ENCODE measurements at regions not wholly inside any gene's neighbourhood (a gene's known extent, or its start where the extent isn't known, plus 50 kb on each side); places are given as distances from the start of the nearest gene placed in this dataset.

- Histone ChIP-seq H3K9ac (ENCODE audit: extremely low read depth, insufficient read length, low read length) (no peak overlapping the region), H4K20me1 (ENCODE audit: control insufficient read depth, insufficient read depth, insufficient read length) (no peaks in the 10 kb centered on the region), H3K9me3 (ENCODE audit: control insufficient read depth, low read depth, low read length) (no peaks in the 10 kb centered on the region), H3K27ac (ENCODE audit: insufficient read length, low read depth, low read length) (no peak overlapping the region), H3K4me2 (ENCODE audit: insufficient read depth, insufficient read length, low read length) (no peak overlapping the region), H3K79me2 (ENCODE audit: insufficient read depth, low read length) (no peaks in the 10 kb centered on the region), H2BK20ac (ENCODE audit: low read depth, low read length, poor library complexity, severe bottlenecking) (no peak overlapping the region), H4K5ac (ENCODE audit: insufficient read length, low read depth, low read length) (no peak overlapping the region), H4K91ac (ENCODE audit: insufficient read length, low read depth, low read length) (no peak overlapping the region), H3K4ac (ENCODE audit: low read depth, low read length) (no peak overlapping the region), H3K27me3 (ENCODE audit: insufficient read depth, low read length) (no peaks in the 10 kb centered on the region; the same call in 1 of the 2 replicates), H3K18ac (ENCODE audit: insufficient read length, low read depth, low read length) (no peak overlapping the region), H3K14ac (ENCODE audit: insufficient read depth, low read length) (no peak overlapping the region), H3K4me1 (ENCODE audit: insufficient read depth, low read length) (no peaks in the 10 kb centered on the region), H2BK120ac (ENCODE audit: low read depth, low read length, poor library complexity, severe bottlenecking) (no peak overlapping the region), H3T11ph (ENCODE audit: low read length) (no peak overlapping the region), H3K56ac (ENCODE audit: insufficient read length, low read depth, low read length) (no peak overlapping the region), H2BK12ac (ENCODE audit: insufficient read length, low read depth, low read length) (no peak overlapping the region), H3K23me2 (ENCODE audit: insufficient read length, low read depth, low read length, poor library complexity, severe bottlenecking) (no peaks in the 10 kb centered on the region), H2AK5ac (ENCODE audit: insufficient read length, low read length) (no peak overlapping the region), H3K23ac (ENCODE audit: insufficient read length, low read depth, low read length) (no peak overlapping the region), H2AFZ (ENCODE audit: low read length) (no peak overlapping the region), H3K79me1 (ENCODE audit: insufficient read depth, low read depth, low read length, poor library complexity, severe bottlenecking) (no peaks in the 10 kb centered on the region), H2BK5ac (ENCODE audit: insufficient read length, low read length) (no peak overlapping the region), H4K8ac (replicated peaks; ENCODE audit: insufficient read length, low read depth, low read length) (no peak overlapping the region), H2BK15ac (ENCODE audit: low read depth, low read length) (no peak overlapping the region)
- H3K27me3 Mint-ChIP-seq (ENCODE audit: low read depth): peaks cover 14% of the 10 kb centered on the region
- H3K36me3 Mint-ChIP-seq (ENCODE audit: insufficient read depth in 1 of 3, low read depth in 3 of 3): peaks cover 0 to 5% (median 0%) of the 10 kb centered on the region in 3 experiments; a peak in 3 of 7 replicates
- DNase-seq: no peak
- no peak overlapping the region for H3K27ac Mint-ChIP-seq
- peaks cover 4 to 8% of the 10 kb centered on the region in 2 experiments; a peak in 4 of 5 replicates for H3K9me3 Mint-ChIP-seq
- no peak for TF ChIP-seq CTCF (conservative IDR thresholded peaks at IDR 0.05)
- no CpG with 5 or more reads among the region's 1 CpG for WGBS (ENCODE audit: extremely low coverage, insufficient read length, low lambda C conversion rate)
- H3K4me1 Mint-ChIP-seq: peaks cover 0 to 6% of the 10 kb centered on the region in 2 experiments; a peak in 1 of 4 replicates
- H3K4me3 Mint-ChIP-seq: no peak overlapping the region
These were observed 119.1 kb upstream of the PFKP start for GRCh38 chr10:2948127-2948854.
